Peyer's patch (tissue), 4 donors: ENCODE measurements at regions not wholly inside any gene's neighbourhood (a gene's known extent, or its start where the extent isn't known, plus 50 kb on each side); places are given as distances from the start of the nearest gene placed in this dataset.
A peak's percentile ranks its signal among the peaks of the same experiment; 100 is the strongest.

Experiments used
- DNase-seq, 3 donors: peaks; one replicate each; pipeline ENCODE4 v3.0.0-alpha.2; 2017 to 2019
- H3K27ac ChIP-seq, 4 donors: fragments of 200-600 bp; sonication (generic); one replicate each; pipeline ENCODE4 v1.5.1; 2016 to 2019
- H3K27me3 ChIP-seq, 2 donors: fragments of 200-600 bp; sonication (generic); one replicate each; pipeline ENCODE4 v1.5.1; 2019
- H3K36me3 ChIP-seq, 3 donors: fragments of 200-600 bp; sonication (generic); one replicate each; pipeline ENCODE4 v1.5.1; 2016 to 2019
- H3K4me1 ChIP-seq, 4 donors: fragments of 200-600 bp; sonication (generic); one replicate each; pipeline ENCODE4 v1.5.1; 2016 to 2019
- H3K4me3 ChIP-seq, 4 donors: fragments of 200-600 bp; sonication (generic); 1 replicate in 3 of 4; 2 replicates in 1 of 4; pipeline ENCODE4 v1.5.1; 2016 to 2019; ENCODE audit warnings: mild to moderate bottlenecking in 1 of 4
- H3K9me3 ChIP-seq, 4 donors: fragments of 200-600 bp; sonication (generic); one replicate each; pipeline ENCODE4 v1.5.1; 2016 to 2019; ENCODE audit warnings: mild to moderate bottlenecking in 1 of 4
- CTCF ChIP-seq, 6 experiments: fragments of 450-650 bp in 4 of 6; fragments of 200-600 bp in 2 of 6; sonication (generic) in 1 of 6; IDR thresholded peaks; one replicate each; pipeline ENCODE4 v1.5.1; 2017 to 2019; ENCODE audit warnings: antibody characterized with exemption in 6 of 6, mild to moderate bottlenecking in 3 of 6, moderate library complexity in 1 of 6
- POLR2A ChIP-seq, 2 donors: fragments of 450-650 bp; IDR thresholded peaks; one replicate each; pipeline ENCODE4 v1.5.1; 2017; ENCODE audit warnings: antibody characterized with exemption in 2 of 2, mild to moderate bottlenecking in 2 of 2, moderate library complexity in 2 of 2

- H3K27ac ChIP-seq, result peak overlapping the region in 2 of 4 donors; percentile 42 to 59
- no peak overlapping the region for H3K4me3 ChIP-seq
- no peaks in the 10 kb centered on the region for H3K36me3 ChIP-seq
- H3K4me1 ChIP-seq, result no peaks in the 10 kb centered on the region
- no peaks in the 10 kb centered on the region for H3K27me3 ChIP-seq
- DNase-seq, result no peak
- no peak for TF ChIP-seq POLR2A (IDR thresholded peaks at IDR 0.05)
- no peaks in the 10 kb centered on the region for H3K9me3 ChIP-seq
Measured at GRCh38 chr13:106152047-106152446, 383.4 kb downstream of the EFNB2 start.

GRCh38 chr13:106151056-106151699 lies 384.3 kb downstream of the EFNB2 start:
- no peak overlapping the region for H3K4me3 ChIP-seq
- DNase-seq, result peak in 1 of 3 donors; percentile 61
- no peaks in the 10 kb centered on the region for H3K36me3 ChIP-seq
- H3K27me3 ChIP-seq, result no peaks in the 10 kb centered on the region
- no peaks in the 10 kb centered on the region for H3K9me3 ChIP-seq
- TF ChIP-seq POLR2A (IDR thresholded peaks at IDR 0.05) (peak in 1 of 2 donors; percentile 15), CTCF (IDR thresholded peaks at IDR 0.05) (no peak)
- H3K27ac ChIP-seq, result peak overlapping the region in 2 of 4 donors; percentile 42 to 59
- H3K4me1 ChIP-seq, result no peaks in the 10 kb centered on the region

GRCh38 chr13:106145997-106146864 lies 389.2 kb downstream of the EFNB2 start:
- H3K4me3 ChIP-seq, result no peak overlapping the region
- H3K27ac ChIP-seq, result peak overlapping the region in 2 of 4 donors; percentile 42 to 72
- no peaks in the 10 kb centered on the region for H3K36me3 ChIP-seq
- H3K27me3 ChIP-seq, result no peaks in the 10 kb centered on the region
- TF ChIP-seq POLR2A (IDR thresholded peaks at IDR 0.05), result peak in 1 of 2 donors; percentile 25
- TF ChIP-seq CTCF (IDR thresholded peaks at IDR 0.05), result no peak
- peaks cover 0 to 16% (median 0%) of the 10 kb centered on the region in 4 donors for H3K4me1 ChIP-seq
- DNase-seq, result peak in 1 of 3 donors; percentile 71
- no peaks in the 10 kb centered on the region for H3K9me3 ChIP-seq

- no peak for TF ChIP-seq POLR2A (IDR thresholded peaks at IDR 0.05)
- TF ChIP-seq CTCF (IDR thresholded peaks at IDR 0.05), result no peak
- peak in 1 of 3 donors; percentile 56 for DNase-seq
- no peak overlapping the region for H3K4me3 ChIP-seq
- peak overlapping the region in 1 of 4 donors; percentile 15 for H3K27ac ChIP-seq
- no peaks in the 10 kb centered on the region for H3K27me3 ChIP-seq
- peaks cover 0 to 16% (median 0%) of the 10 kb centered on the region in 4 donors for H3K4me1 ChIP-seq
- H3K36me3 ChIP-seq, result no peaks in the 10 kb centered on the region
- H3K9me3 ChIP-seq, result no peaks in the 10 kb centered on the region
Measured at GRCh38 chr13:106145070-106145469, 390.4 kb downstream of the EFNB2 start.

GRCh38 chr13:106143930-106144709 lies 391.3 kb downstream of the EFNB2 start:
- peaks cover 0 to 16% (median 0%) of the 10 kb centered on the region in 4 donors for H3K4me1 ChIP-seq
- no peak overlapping the region for H3K4me3 ChIP-seq
- DNase-seq, result no peak
- no peaks in the 10 kb centered on the region for H3K9me3 ChIP-seq
- no peak for TF ChIP-seq CTCF (IDR thresholded peaks at IDR 0.05)
- no peak for TF ChIP-seq POLR2A (IDR thresholded peaks at IDR 0.05)
- H3K27me3 ChIP-seq, result no peaks in the 10 kb centered on the region
- no peaks in the 10 kb centered on the region for H3K36me3 ChIP-seq
- no peak overlapping the region for H3K27ac ChIP-seq
